Choroid plexus epithelial cell (primary cell): ENCODE measurements at regions not wholly inside any gene's neighbourhood (a gene's known extent, or its start where the extent isn't known, plus 50 kb on each side); places are given as distances from the start of the nearest gene placed in this dataset.

Source experiments
- DNase-seq: peaks from one replicate; pipeline ENCODE4 v3.0.0-alpha.2; 2010; ENCODE audit warnings: low read depth
- H3K4me3 ChIP-seq: 2 replicates; pipeline ENCODE4 v1.5.1; 2011; ENCODE audit warnings: low read depth, mild to moderate bottlenecking, control low read depth, low read length, moderate library complexity
- TF ChIP-seq, protein P1 (sequence below): conservative IDR thresholded peaks from 2 replicates; pipeline ENCODE4 v1.5.1; 2011; ENCODE audit warnings: low read depth, mild to moderate bottlenecking, control low read depth, inconsistent platforms, low read length, moderate library complexity

GRCh38 chr3:27861046-27862036 lies 139.2 kb upstream of the EOMES start:
- no peak overlapping the region for H3K4me3 ChIP-seq
- TF ChIP-seq, protein P1, sequence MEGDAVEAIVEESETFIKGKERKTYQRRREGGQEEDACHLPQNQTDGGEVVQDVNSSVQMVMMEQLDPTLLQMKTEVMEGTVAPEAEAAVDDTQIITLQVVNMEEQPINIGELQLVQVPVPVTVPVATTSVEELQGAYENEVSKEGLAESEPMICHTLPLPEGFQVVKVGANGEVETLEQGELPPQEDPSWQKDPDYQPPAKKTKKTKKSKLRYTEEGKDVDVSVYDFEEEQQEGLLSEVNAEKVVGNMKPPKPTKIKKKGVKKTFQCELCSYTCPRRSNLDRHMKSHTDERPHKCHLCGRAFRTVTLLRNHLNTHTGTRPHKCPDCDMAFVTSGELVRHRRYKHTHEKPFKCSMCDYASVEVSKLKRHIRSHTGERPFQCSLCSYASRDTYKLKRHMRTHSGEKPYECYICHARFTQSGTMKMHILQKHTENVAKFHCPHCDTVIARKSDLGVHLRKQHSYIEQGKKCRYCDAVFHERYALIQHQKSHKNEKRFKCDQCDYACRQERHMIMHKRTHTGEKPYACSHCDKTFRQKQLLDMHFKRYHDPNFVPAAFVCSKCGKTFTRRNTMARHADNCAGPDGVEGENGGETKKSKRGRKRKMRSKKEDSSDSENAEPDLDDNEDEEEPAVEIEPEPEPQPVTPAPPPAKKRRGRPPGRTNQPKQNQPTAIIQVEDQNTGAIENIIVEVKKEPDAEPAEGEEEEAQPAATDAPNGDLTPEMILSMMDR = no peak
- DNase-seq = no peak

GRCh38 chr3:27865731-27866130 lies 143.6 kb upstream of the EOMES start:
- no peak overlapping the region for H3K4me3 ChIP-seq
- TF ChIP-seq, protein P1 = no peak
- DNase-seq = no peak

GRCh38 chr3:27869152-27869551 lies 147.0 kb upstream of the EOMES start:
- DNase-seq = no peak
- H3K4me3 ChIP-seq = no peak overlapping the region
- TF ChIP-seq, protein P1 = no peak

- DNase-seq = no peak
- TF ChIP-seq, protein P1 = no peak
- no peak overlapping the region for H3K4me3 ChIP-seq
Measured at GRCh38 chr3:27877061-27878013, 155.2 kb upstream of the EOMES start.

- no peak overlapping the region for H3K4me3 ChIP-seq
- no peak for DNase-seq
- TF ChIP-seq, protein P1 = no peak
Measured at GRCh38 chr3:27878014-27878383, 155.9 kb upstream of the EOMES start.

DNA sequence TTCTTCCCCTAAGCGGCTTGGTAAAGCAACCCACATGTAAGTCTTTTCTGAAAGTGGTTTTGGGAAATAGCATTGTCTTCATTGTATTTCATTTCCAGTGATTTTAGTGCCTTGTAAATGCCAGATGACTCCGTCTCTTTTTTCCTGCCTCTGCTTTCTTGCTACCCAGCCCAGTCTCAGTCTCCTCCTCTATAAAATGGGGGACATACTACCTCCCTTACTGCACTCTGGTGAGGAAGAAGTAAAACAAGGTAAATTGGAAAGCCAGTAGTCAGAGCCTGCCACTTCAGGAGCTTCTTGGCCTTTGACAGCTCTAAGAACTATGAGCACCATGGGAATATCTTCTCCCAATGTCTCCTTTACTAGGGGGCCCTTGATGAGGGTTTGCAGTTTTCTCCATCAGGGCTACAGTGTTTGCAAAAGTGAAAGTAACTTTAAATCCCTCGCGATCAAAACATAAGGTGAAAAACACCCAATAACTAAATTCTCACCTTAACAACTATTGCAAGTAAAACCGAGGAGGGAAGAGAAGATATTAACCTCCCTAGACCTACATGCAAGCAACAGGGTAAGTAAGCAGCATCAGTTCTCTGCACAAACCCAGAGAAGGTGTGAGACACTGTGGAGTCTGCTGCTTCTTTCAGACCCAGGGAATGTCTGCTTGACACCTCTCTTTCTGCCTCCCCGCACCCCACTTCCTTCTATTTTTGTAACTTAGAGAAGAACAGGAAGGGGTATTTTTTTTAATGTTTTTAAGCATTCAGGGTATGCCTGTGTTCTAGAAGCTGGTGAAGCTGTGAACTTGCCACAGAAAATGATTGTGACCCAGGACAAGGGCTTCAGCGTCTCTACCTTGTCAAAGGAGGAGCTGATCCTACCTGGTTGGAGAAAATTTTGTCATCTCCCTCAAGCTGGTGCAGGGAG lies 159.1 kb upstream of the EOMES start:
- no peak for DNase-seq
- TF ChIP-seq, protein P1 = no peak
- no peak overlapping the region for H3K4me3 ChIP-seq
